MM.1S (cell line): ENCODE measurements at regions not wholly inside any gene's neighbourhood (a gene's known extent, or its start where the extent isn't known, plus 50 kb on each side); places are given as distances from the start of the nearest gene placed in this dataset.

Source experiments
- CTCF ChIP-seq: fragments of 300-600 bp; sonication (generic); IDR thresholded peaks from 2 replicates; pipeline ENCODE4 v1.5.1; 2016; ENCODE audit warnings: antibody characterized with exemption, low read length, mixed read lengths
- EZH2 ChIP-seq: fragments of 300-600 bp; sonication (generic); optimal IDR thresholded peaks from 2 replicates; pipeline ENCODE3; 2017; ENCODE audit warnings: low read depth, mild to moderate bottlenecking, antibody characterized with exemption, low read length, mixed read lengths
- EZH2phosphoT487 ChIP-seq: fragments of 300-600 bp; sonication (generic); IDR thresholded peaks from 2 replicates; pipeline ENCODE4 v1.6.1; 2018; ENCODE audit warnings: antibody characterized with exemption, low read length

GRCh38 chr5:114174131-114174530 is 187.7 kb upstream of the KCNN2 start:
- TF ChIP-seq CTCF (no peak), EZH2phosphoT487 (no peak), EZH2 (no peak)
